GM12872 (cell line): ENCODE measurements at regions not wholly inside any gene's neighbourhood (a gene's known extent, or its start where the extent isn't known, plus 50 kb on each side); places are given as distances from the start of the nearest gene placed in this dataset.

ENCODE experiments used
- CTCF ChIP-seq: IDR thresholded peaks from 3 replicates; pipeline ENCODE4 v1.5.1; 2011; ENCODE audit warnings: low read depth, mild to moderate bottlenecking, low read length, moderate library complexity; ENCODE audit not compliant: insufficient read depth

GRCh38 chr12:90515199-90516175, 439.5 kb downstream of the CCER1 start:
- TF ChIP-seq CTCF, result no peak

GRCh38 chr12:90514325-90514724, 440.7 kb downstream of the CCER1 start:
- TF ChIP-seq CTCF, result no peak

GRCh38 chr12:90512518-90512917, 442.5 kb downstream of the CCER1 start:
- TF ChIP-seq CTCF, result no peak

GRCh38 chr12:90510948-90511347, 444.0 kb downstream of the CCER1 start:
- no peak for TF ChIP-seq CTCF

GRCh38 chr12:90504806-90505205, 450.2 kb downstream of the CCER1 start:
- no peak for TF ChIP-seq CTCF

GRCh38 chr12:90502070-90502469, 452.9 kb downstream of the CCER1 start:
- TF ChIP-seq CTCF, result no peak

- TF ChIP-seq CTCF, result no peak
These were observed 453.6 kb downstream of the CCER1 start for GRCh38 chr12:90501412-90501811.
